Retinal pigment epithelial cell (primary cell): ENCODE measurements at regions not wholly inside any gene's neighbourhood (a gene's known extent, or its start where the extent isn't known, plus 50 kb on each side); places are given as distances from the start of the nearest gene placed in this dataset.
"Not testable (repeated sequence)": the region's sequence is repeated elsewhere in the genome, so short reads cannot be mapped to it uniquely, and the experiment has no call there.

Experiments
- DNase-seq: peaks from one replicate; pipeline ENCODE4 v3.0.0-alpha.2; 2010; ENCODE audit warnings: low read depth
- H3K4me3 ChIP-seq: 2 replicates; pipeline ENCODE4 v1.5.1; 2011; ENCODE audit warnings: mild to moderate bottlenecking, low read length, control low read depth, moderate library complexity
- CTCF ChIP-seq: conservative IDR thresholded peaks from 2 replicates; pipeline ENCODE4 v1.5.1; 2011; ENCODE audit warnings: low read depth, low read length, control low read depth, inconsistent platforms

GRCh38 chr3:10682692-10683091 lies 133.3 kb upstream of the SLC6A11 start:
- no peak for TF ChIP-seq CTCF
- no peak overlapping the region for H3K4me3 ChIP-seq
- no peak for DNase-seq

- no peak for DNase-seq
- H3K4me3 ChIP-seq: no peak overlapping the region
- TF ChIP-seq CTCF: no peak
These were observed 132.9 kb upstream of the SLC6A11 start for GRCh38 chr3:10683106-10683505.

- no peak overlapping the region for H3K4me3 ChIP-seq
- peak; percentile 7 for TF ChIP-seq CTCF
- DNase-seq: no peak
These were observed 127.9 kb upstream of the SLC6A11 start for GRCh38 chr3:10688126-10688525.

GRCh38 chr3:10688548-10689172 lies 127.4 kb upstream of the SLC6A11 start:
- no peak for DNase-seq
- TF ChIP-seq CTCF: no peak

GRCh38 chr3:10692039-10692622 lies 123.9 kb upstream of the SLC6A11 start:
- no peak for DNase-seq
- TF ChIP-seq CTCF: no peak

More at GRCh38 chr3:10688548-10689172, 127.4 kb upstream of the SLC6A11 start:
- no peak overlapping the region for H3K4me3 ChIP-seq

GRCh38 chr3:10693457-10693856 lies 122.6 kb upstream of the SLC6A11 start:
- DNase-seq: no peak
- peak; percentile 20 for TF ChIP-seq CTCF
- H3K4me3 ChIP-seq: no peak overlapping the region

More at GRCh38 chr3:10692039-10692622, 123.9 kb upstream of the SLC6A11 start:
- no peak overlapping the region for H3K4me3 ChIP-seq

- no peak for TF ChIP-seq CTCF
- H3K4me3 ChIP-seq: no peak overlapping the region
- DNase-seq: no peak
These were observed 121.8 kb upstream of the SLC6A11 start for GRCh38 chr3:10694179-10694578.

- not testable (repeated sequence) for H3K4me3 ChIP-seq, DNase-seq
These were observed 120.8 kb upstream of the SLC6A11 start for GRCh38 chr3:10695186-10695585.
